Occipital lobe (tissue), 1 donor: ENCODE measurements at regions not wholly inside any gene's neighbourhood (a gene's known extent, or its start where the extent isn't known, plus 50 kb on each side); places are given as distances from the start of the nearest gene placed in this dataset.

Experiments
- DNase-seq: peaks from one replicate; lab custom pipeline; 2025; lab: John Stamatoyannopoulos, UW

GRCh38 chr11:45440111-45440510 is 154.0 kb upstream of the SYT13 start:
- no peak for DNase-seq

GRCh38 chr11:45436966-45437365 is 150.8 kb upstream of the SYT13 start:
- no peak for DNase-seq

GRCh38 chr11:45436118-45436517 is 150.0 kb upstream of the SYT13 start:
- DNase-seq, result no peak

DNA sequence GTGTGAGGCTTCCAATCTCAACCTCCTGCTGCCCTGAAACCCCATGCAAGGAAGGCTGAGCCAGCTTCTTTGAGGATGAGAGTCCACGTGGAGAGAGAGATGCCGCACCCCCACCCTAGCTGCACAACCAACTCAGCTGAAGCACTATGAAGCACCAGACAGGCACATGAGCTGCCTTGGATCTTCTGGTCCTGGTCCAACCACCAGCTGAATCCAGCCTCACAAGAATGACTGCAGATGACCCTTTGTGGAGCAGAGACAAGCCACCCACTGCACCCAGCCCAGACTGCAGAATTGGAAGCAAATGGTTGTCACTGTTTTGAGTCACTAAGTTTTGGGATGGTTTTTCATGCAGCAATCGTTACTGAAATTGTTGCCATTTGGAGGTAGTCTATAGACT is 149.6 kb upstream of the SYT13 start:
- no peak for DNase-seq

DNA sequence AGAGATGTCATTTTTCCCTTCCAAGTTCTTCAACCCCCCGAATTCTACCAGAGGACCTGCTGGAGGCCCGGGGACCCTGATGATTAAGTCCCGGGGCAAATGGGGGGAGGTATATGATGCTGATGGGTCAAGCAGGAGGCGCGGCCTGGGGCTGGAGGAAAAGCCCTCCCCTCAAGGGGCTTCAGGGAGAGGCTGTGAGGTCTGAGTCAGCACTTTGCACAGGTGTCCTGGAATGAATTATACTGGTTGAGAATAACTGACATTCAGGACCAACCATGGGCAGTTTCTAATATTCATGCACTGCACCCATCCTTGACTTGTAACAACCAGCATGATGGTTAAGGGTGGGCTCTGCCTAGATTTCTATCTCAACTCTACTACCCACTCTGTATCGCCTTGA is 146.8 kb upstream of the SYT13 start:
- no peak for DNase-seq

GRCh38 chr11:45432100-45432499 is 146.0 kb upstream of the SYT13 start:
- DNase-seq, result no peak

GRCh38 chr11:45431046-45432018 is 145.2 kb upstream of the SYT13 start:
- no peak for DNase-seq

DNA sequence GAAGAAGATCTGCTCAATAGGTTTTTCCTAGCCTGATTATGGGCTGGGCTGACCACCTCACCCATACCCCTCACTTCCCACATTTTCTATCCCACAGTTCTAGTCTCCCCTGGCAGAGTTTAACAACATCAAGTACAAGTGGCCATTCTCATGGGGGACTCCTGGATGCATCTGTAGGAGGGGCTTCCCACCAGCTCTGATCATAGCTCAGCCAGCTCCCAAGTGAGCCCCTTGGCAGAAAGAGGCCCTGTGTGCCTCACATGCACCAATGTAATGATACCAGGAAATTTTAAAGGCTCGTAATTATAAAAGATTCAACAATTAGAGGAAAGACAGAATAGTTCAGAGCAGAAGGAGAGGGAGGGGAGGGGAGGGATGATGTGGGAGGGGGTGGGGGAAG is 144.2 kb upstream of the SYT13 start:
- DNase-seq, result no peak

- no peak for DNase-seq
Measured at GRCh38 chr11:45429719-45430118, 143.6 kb upstream of the SYT13 start.

GRCh38 chr11:45428541-45429230 is 142.5 kb upstream of the SYT13 start:
- DNase-seq, result no peak

GRCh38 chr11:45428116-45428515 is 142.0 kb upstream of the SYT13 start:
- no peak for DNase-seq

DNA sequence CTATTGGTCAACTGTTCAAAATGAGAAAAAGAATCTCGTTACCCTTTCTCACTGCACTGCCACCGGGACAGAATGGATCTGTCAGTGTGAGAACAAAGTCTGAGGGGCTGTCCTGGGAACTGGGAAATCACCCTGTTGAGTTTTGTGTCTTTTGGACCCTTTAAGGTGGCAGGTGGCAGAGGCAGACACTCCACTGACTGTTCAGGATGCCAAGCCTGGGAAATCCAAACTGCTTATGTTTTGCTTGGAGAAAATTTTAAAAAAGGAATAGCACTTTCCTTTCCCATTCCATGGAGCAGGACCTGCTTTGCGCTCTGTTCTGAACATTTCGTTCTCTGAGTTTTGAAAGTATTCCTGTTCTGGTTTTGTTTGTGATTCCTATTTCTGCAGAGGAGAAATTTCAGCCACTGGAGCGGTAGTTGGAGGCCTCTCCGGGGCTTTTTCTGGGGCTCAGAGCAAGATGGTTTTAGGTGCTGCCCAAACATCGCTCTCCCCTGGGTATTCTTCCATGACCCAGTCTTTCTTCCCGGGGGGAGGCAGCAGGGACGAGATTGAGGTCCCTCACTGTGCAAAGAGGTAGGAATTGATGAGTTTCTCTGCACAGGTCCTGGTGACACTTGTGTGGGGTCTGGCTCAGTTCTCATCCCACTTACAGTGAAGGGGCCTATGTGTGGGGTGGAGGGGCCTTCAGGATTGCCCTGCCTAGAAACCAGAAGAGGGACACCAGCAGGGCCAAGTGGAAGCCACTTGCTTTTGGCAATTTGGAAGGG is 138.5 kb upstream of the SYT13 start:
- no peak for DNase-seq

GRCh38 chr11:45423475-45424120 is 137.5 kb upstream of the SYT13 start:
- no peak for DNase-seq

DNA sequence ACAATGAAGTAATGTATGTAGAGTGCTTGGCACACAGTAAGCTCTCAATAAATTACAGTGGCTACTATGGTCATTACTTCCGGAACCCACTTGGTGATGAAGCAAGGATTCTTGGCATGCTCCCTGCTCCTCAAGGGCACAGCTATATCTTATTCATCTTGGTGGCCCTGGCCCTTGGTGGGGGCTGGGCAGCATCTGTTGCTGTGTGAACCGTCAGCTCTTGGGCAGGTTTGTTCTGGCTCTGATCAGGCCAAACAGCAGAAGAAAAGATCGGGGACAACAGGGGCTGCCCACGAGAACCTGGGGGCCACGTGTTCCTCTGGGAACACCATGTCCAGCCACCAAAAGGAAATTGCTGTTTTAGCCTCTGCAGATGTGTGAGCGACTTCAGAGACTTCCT is 136.9 kb upstream of the SYT13 start:
- no peak for DNase-seq

- DNase-seq, result no peak
Measured at GRCh38 chr11:45414088-45414487, 127.9 kb upstream of the SYT13 start.

DNA sequence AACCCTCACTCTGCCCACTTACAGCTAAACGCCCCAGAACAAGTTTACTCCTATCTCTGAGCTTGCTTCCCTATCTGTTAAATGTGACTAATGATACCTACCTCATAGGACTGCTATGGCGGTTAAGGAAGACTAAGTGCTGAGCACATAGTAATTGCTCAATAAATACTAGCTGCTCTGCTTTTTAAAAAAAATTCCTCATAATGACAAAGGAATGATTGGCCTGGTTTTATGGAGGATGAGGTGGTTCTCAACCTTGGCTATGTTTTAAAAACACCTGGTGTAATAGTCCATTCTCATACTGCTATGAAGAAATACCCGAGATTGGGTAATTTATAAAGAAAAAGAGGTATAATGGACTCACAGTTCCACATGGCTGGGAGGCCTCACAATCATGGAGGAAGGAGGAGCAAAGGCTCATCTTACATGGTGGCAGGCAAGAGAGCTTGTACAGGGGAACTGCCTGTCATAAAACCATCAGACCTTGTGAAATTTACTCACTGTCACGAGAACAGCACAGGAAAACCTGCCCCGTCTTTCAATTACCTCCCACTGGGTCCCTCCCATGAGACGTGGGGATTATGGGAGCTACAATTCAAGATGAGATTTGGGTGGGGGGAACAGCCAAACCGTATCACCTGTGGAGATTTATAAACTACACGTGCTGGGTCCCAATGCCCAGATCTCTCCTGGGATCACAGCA is 127.2 kb upstream of the SYT13 start:
- no peak for DNase-seq

- DNase-seq, result no peak
Measured at GRCh38 chr11:45412521-45412920, 126.4 kb upstream of the SYT13 start.

GRCh38 chr11:45412051-45412471 is 125.9 kb upstream of the SYT13 start:
- no peak for DNase-seq

- DNase-seq, result no peak
Measured at GRCh38 chr11:45411228-45411946, 125.2 kb upstream of the SYT13 start.
